ENCODE measurements at regions not wholly inside any gene's neighbourhood (a gene's known extent, or its start where the extent isn't known, plus 50 kb on each side); places are given as distances from the start of the nearest gene placed in this dataset.

GRCh38 chr14:80346395-80346794 lies 135.1 kb upstream of the DIO2 start:
- Histone ChIP-seq H2BK5ac (ENCODE audit: low read length) (no peak overlapping the region), H3K23ac (ENCODE audit: low read depth, low read length, poor library complexity) (no peak overlapping the region)

DNA sequence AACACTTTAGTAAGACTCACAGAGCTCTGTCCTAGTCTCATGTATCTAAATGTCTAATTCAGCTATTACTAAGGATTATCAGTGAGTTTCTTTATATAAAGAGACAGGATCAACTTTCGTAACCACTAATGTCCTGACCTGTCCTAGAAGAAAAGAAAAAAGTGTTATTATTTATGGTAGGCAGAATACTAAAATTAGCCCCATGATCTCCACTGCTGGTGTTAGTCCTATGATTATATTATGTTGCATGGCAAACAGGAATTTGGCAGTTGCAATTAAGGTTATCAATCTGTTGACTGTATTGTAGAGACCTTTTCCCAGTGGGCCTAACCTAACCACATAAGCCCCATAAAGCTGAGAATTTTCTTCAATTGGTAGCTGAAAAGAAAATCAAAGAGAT lies 132.9 kb upstream of the DIO2 start:
- Histone ChIP-seq H3K9me3 (replicated peaks in 1 of 2; ENCODE audit: control insufficient read depth in 2 of 2, insufficient read depth in 1 of 2, low read depth in 1 of 2, low read length in 2 of 2) (no peaks in the 10 kb centered on the region), H3K9ac (ENCODE audit: low read depth, low read length, poor library complexity) (no peak overlapping the region), H3K23ac (ENCODE audit: low read depth, low read length, poor library complexity) (no peak overlapping the region), H3K36me3 (replicated peaks in 1 of 2; ENCODE audit: control insufficient read depth in 2 of 2, insufficient read depth in 2 of 2, low read length in 2 of 2) (no peaks in the 10 kb centered on the region), H3K14ac (ENCODE audit: low read length) (no peak overlapping the region), H2BK5ac (ENCODE audit: low read length) (no peak overlapping the region), H2BK120ac (ENCODE audit: low read depth, low read length) (no peak overlapping the region), H2BK12ac (ENCODE audit: low read length) (no peak overlapping the region), H2BK15ac (ENCODE audit: low read length) (no peak overlapping the region), H3K18ac (ENCODE audit: low read length) (no peak overlapping the region), H3K4me2 (ENCODE audit: insufficient read depth, low read length, poor library complexity, severe bottlenecking) (no peak overlapping the region), H3K4me1 (ENCODE audit: control insufficient read depth in 2 of 2, insufficient read depth in 1 of 2, low read depth in 1 of 2, low read length in 2 of 2) (no peaks in the 10 kb centered on the region), H3K27ac (replicated peaks; ENCODE audit: low read length) (no peak overlapping the region), H4K8ac (ENCODE audit: low read depth, low read length) (no peak overlapping the region), H3K79me1 (ENCODE audit: low read depth, low read length) (no peaks in the 10 kb centered on the region), H3K4ac (ENCODE audit: low read length) (no peak overlapping the region), H2AK5ac (ENCODE audit: low read depth, low read length) (no peak overlapping the region), H3K4me3 (ENCODE audit: low read length in 2 of 2) (no peak overlapping the region), H4K91ac (ENCODE audit: low read depth, low read length, poor library complexity) (no peak overlapping the region), H2AFZ (ENCODE audit: low read length) (no peak overlapping the region), H3K27me3 (ENCODE audit: control insufficient read depth in 3 of 3, insufficient read depth in 3 of 3, low read depth in 1 of 3, low read length in 3 of 3) (no peaks in the 10 kb centered on the region)
- DNase-seq (ENCODE audit: low spot score), result no peak
- no CpG with 5 or more reads among the region's 1 CpG for WGBS, 2 donors (ENCODE audit: extremely low coverage in 2 of 2, insufficient read length in 2 of 2, insufficient replicate concordance in 1 of 2)

More at GRCh38 chr14:80346395-80346794, 135.1 kb upstream of the DIO2 start:
- H3K4me3 ChIP-seq (ENCODE audit: low read length in 2 of 2), result no peak overlapping the region
- no peaks in the 10 kb centered on the region for H3K27me3 ChIP-seq (ENCODE audit: control insufficient read depth in 3 of 3, insufficient read depth in 3 of 3, low read depth in 1 of 3, low read length in 3 of 3)
- H3K14ac ChIP-seq (ENCODE audit: low read length), result no peak overlapping the region
- no peak for DNase-seq (ENCODE audit: low spot score)
- no peak overlapping the region for H4K91ac ChIP-seq (ENCODE audit: low read depth, low read length, poor library complexity)
- H2BK15ac ChIP-seq (ENCODE audit: low read length), result no peak overlapping the region
- H2AFZ ChIP-seq (ENCODE audit: low read length), result no peak overlapping the region
- H3K4me2 ChIP-seq (ENCODE audit: insufficient read depth, low read length, poor library complexity, severe bottlenecking), result no peak overlapping the region
- H3K9ac ChIP-seq (ENCODE audit: low read depth, low read length, poor library complexity), result no peak overlapping the region
- no peaks in the 10 kb centered on the region for H3K36me3 ChIP-seq (replicated peaks in 1 of 2; ENCODE audit: control insufficient read depth in 2 of 2, insufficient read depth in 2 of 2, low read length in 2 of 2)
- no peaks in the 10 kb centered on the region for H3K4me1 ChIP-seq (ENCODE audit: control insufficient read depth in 2 of 2, insufficient read depth in 1 of 2, low read depth in 1 of 2, low read length in 2 of 2)
- no CpG with 5 or more reads among the region's 2 CpGs for WGBS, 2 donors (ENCODE audit: extremely low coverage in 2 of 2, insufficient read length in 2 of 2, insufficient replicate concordance in 1 of 2)
- H3K79me1 ChIP-seq (ENCODE audit: low read depth, low read length), result no peaks in the 10 kb centered on the region
- no peak overlapping the region for H3K27ac ChIP-seq (replicated peaks; ENCODE audit: low read length)
- H2BK120ac ChIP-seq (ENCODE audit: low read depth, low read length), result no peak overlapping the region
- no peak overlapping the region for H2BK12ac ChIP-seq (ENCODE audit: low read length)
- no peaks in the 10 kb centered on the region for H3K9me3 ChIP-seq (replicated peaks in 1 of 2; ENCODE audit: control insufficient read depth in 2 of 2, insufficient read depth in 1 of 2, low read depth in 1 of 2, low read length in 2 of 2)
- H3K18ac ChIP-seq (ENCODE audit: low read length), result no peak overlapping the region
- no peak overlapping the region for H3K4ac ChIP-seq (ENCODE audit: low read length)
- H4K8ac ChIP-seq (ENCODE audit: low read depth, low read length), result no peak overlapping the region
- no peak overlapping the region for H2AK5ac ChIP-seq (ENCODE audit: low read depth, low read length)

- Histone ChIP-seq H3K9me3 (replicated peaks in 1 of 2; ENCODE audit: control insufficient read depth in 2 of 2, insufficient read depth in 1 of 2, low read depth in 1 of 2, low read length in 2 of 2) (no peaks in the 10 kb centered on the region), H3K9ac (ENCODE audit: low read depth, low read length, poor library complexity) (no peak overlapping the region), H3K14ac (ENCODE audit: low read length) (no peak overlapping the region), H3K36me3 (replicated peaks in 1 of 2; ENCODE audit: control insufficient read depth in 2 of 2, insufficient read depth in 2 of 2, low read length in 2 of 2) (no peaks in the 10 kb centered on the region), H3K18ac (ENCODE audit: low read length) (no peak overlapping the region), H2BK5ac (ENCODE audit: low read length) (no peak overlapping the region), H3K23ac (ENCODE audit: low read depth, low read length, poor library complexity) (no peak overlapping the region), H3K27me3 (ENCODE audit: control insufficient read depth in 3 of 3, insufficient read depth in 3 of 3, low read depth in 1 of 3, low read length in 3 of 3) (no peaks in the 10 kb centered on the region), H4K8ac (ENCODE audit: low read depth, low read length) (no peak overlapping the region), H4K91ac (ENCODE audit: low read depth, low read length, poor library complexity) (no peak overlapping the region), H3K27ac (replicated peaks; ENCODE audit: low read length) (no peak overlapping the region), H3K4me2 (ENCODE audit: insufficient read depth, low read length, poor library complexity, severe bottlenecking) (no peak overlapping the region), H3K4me1 (ENCODE audit: control insufficient read depth in 2 of 2, insufficient read depth in 1 of 2, low read depth in 1 of 2, low read length in 2 of 2) (no peaks in the 10 kb centered on the region), H2AK5ac (ENCODE audit: low read depth, low read length) (no peak overlapping the region), H2BK15ac (ENCODE audit: low read length) (no peak overlapping the region), H2BK12ac (ENCODE audit: low read length) (no peak overlapping the region), H2AFZ (ENCODE audit: low read length) (no peak overlapping the region), H2BK120ac (ENCODE audit: low read depth, low read length) (no peak overlapping the region), H3K4me3 (ENCODE audit: low read length in 2 of 2) (no peak overlapping the region), H3K79me1 (ENCODE audit: low read depth, low read length) (no peaks in the 10 kb centered on the region), H3K4ac (ENCODE audit: low read length) (no peak overlapping the region)
- WGBS, 2 donors (ENCODE audit: extremely low coverage in 2 of 2, insufficient read length in 2 of 2, insufficient replicate concordance in 1 of 2), result no CpG with 5 or more reads among the region's 2 CpGs
- DNase-seq (ENCODE audit: low spot score), result no peak
These were observed 125.4 kb upstream of the DIO2 start for GRCh38 chr14:80336608-80337106.

- H3K36me3 ChIP-seq (replicated peaks in 1 of 2; ENCODE audit: control insufficient read depth in 2 of 2, insufficient read depth in 2 of 2, low read length in 2 of 2), result no peaks in the 10 kb centered on the region
- no peak overlapping the region for H4K91ac ChIP-seq (ENCODE audit: low read depth, low read length, poor library complexity)
- H2BK5ac ChIP-seq (ENCODE audit: low read length), result no peak overlapping the region
- H2AK5ac ChIP-seq (ENCODE audit: low read depth, low read length), result no peak overlapping the region
- H3K9me3 ChIP-seq (replicated peaks in 1 of 2; ENCODE audit: control insufficient read depth in 2 of 2, insufficient read depth in 1 of 2, low read depth in 1 of 2, low read length in 2 of 2), result peaks cover 0 to 1% of the 10 kb centered on the region in 2 donors
- no peak overlapping the region for H3K4me2 ChIP-seq (ENCODE audit: insufficient read depth, low read length, poor library complexity, severe bottlenecking)
- no peak overlapping the region for H3K14ac ChIP-seq (ENCODE audit: low read length)
- H2BK12ac ChIP-seq (ENCODE audit: low read length), result no peak overlapping the region
- no peak overlapping the region for H2AFZ ChIP-seq (ENCODE audit: low read length)
- H3K27me3 ChIP-seq (ENCODE audit: control insufficient read depth in 3 of 3, insufficient read depth in 3 of 3, low read depth in 1 of 3, low read length in 3 of 3), result no peaks in the 10 kb centered on the region
- no peak overlapping the region for H3K27ac ChIP-seq (replicated peaks; ENCODE audit: low read length)
- no peak overlapping the region for H3K4ac ChIP-seq (ENCODE audit: low read length)
- WGBS, 2 donors (ENCODE audit: extremely low coverage in 2 of 2, insufficient read length in 2 of 2, insufficient replicate concordance in 1 of 2), result no CpG with 5 or more reads among the region's 1 CpG
- H3K23ac ChIP-seq (ENCODE audit: low read depth, low read length, poor library complexity), result no peak overlapping the region
- H3K4me3 ChIP-seq (ENCODE audit: low read length in 2 of 2), result no peak overlapping the region
- H3K4me1 ChIP-seq (ENCODE audit: control insufficient read depth in 2 of 2, insufficient read depth in 1 of 2, low read depth in 1 of 2, low read length in 2 of 2), result peaks cover 0 to 2% of the 10 kb centered on the region in 2 donors
- H2BK15ac ChIP-seq (ENCODE audit: low read length), result no peak overlapping the region
- no peak overlapping the region for H3K9ac ChIP-seq (ENCODE audit: low read depth, low read length, poor library complexity)
- no peak overlapping the region for H3K18ac ChIP-seq (ENCODE audit: low read length)
- H3K79me1 ChIP-seq (ENCODE audit: low read depth, low read length), result no peaks in the 10 kb centered on the region
- H2BK120ac ChIP-seq (ENCODE audit: low read depth, low read length), result no peak overlapping the region
- no peak for DNase-seq (ENCODE audit: low spot score)
- no peak overlapping the region for H4K8ac ChIP-seq (ENCODE audit: low read depth, low read length)
These were observed 114.4 kb upstream of the DIO2 start for GRCh38 chr14:80325688-80326087.

Measured in neuronal stem cell (in vitro differentiated cells).